Keratinocyte (primary cell): ENCODE measurements at regions not wholly inside any gene's neighbourhood (a gene's known extent, or its start where the extent isn't known, plus 50 kb on each side); places are given as distances from the start of the nearest gene placed in this dataset.

ENCODE experiments used
- DNase-seq: peaks from one replicate; pipeline ENCODE4 v3.0.0-alpha.2; 2011; ENCODE audit warnings: low read depth, missing footprints, low spot score
- FAIRE-seq: peaks from 2 replicates; lab custom pipeline; 2011; peaks lifted over from hg19 to GRCh38; lab: Jason Lieb, UNC
- H2AFZ ChIP-seq: 2 replicates; pipeline ENCODE4 v1.6.0; 2012; ENCODE audit warnings: low read length, control low read depth, inconsistent platforms; ENCODE audit not compliant: control insufficient read depth
- H3K27ac ChIP-seq: 2 replicates; pipeline ENCODE4 v1.5.1; 2011; ENCODE audit warnings: low read length; ENCODE audit not compliant: control insufficient read depth, insufficient read depth
- H3K27me3 ChIP-seq: 3 replicates; pipeline ENCODE4 v1.6.0; 2011; ENCODE audit warnings: low read length; ENCODE audit not compliant: control insufficient read depth, insufficient read depth; ENCODE audit errors: extremely low read depth
- H3K36me3 ChIP-seq, 2 experiments: 2 replicates in 1 of 2; 3 replicates in 1 of 2; pipeline ENCODE4 v1.5.1; 2011; ENCODE audit warnings: low read length in 2 of 2, mild to moderate bottlenecking in 1 of 2; ENCODE audit not compliant: control insufficient read depth in 2 of 2, insufficient read depth in 2 of 2; ENCODE audit errors: extremely low read depth in 1 of 2
- H3K4me1 ChIP-seq: 3 replicates; pipeline ENCODE4 v1.5.1; 2011; ENCODE audit warnings: low read length; ENCODE audit not compliant: control insufficient read depth, insufficient read depth; ENCODE audit errors: extremely low read depth
- H3K4me2 ChIP-seq: 3 replicates; pipeline ENCODE4 v1.6.0; 2011; ENCODE audit warnings: low read depth, low read length; ENCODE audit not compliant: control insufficient read depth, insufficient read depth; ENCODE audit errors: extremely low read depth
- H3K4me3 ChIP-seq, 3 experiments: fragments of 200-600 bp in 1 of 3; sonication (generic) in 1 of 3; 2 replicates in 2 of 3; 3 replicates in 1 of 3; pipeline ENCODE4 v1.5.1; 2011 to 2016; ENCODE audit warnings: low read length in 3 of 3, mild to moderate bottlenecking in 3 of 3, control low read depth in 2 of 3, inconsistent platforms in 1 of 3, low read depth in 1 of 3, mixed read lengths in 1 of 3, mixed run types in 1 of 3, moderate library complexity in 1 of 3; ENCODE audit not compliant: control insufficient read depth in 2 of 3, insufficient read depth in 2 of 3; ENCODE audit errors: extremely low read depth in 1 of 3
- H3K79me2 ChIP-seq: 2 replicates; pipeline ENCODE4 v1.6.0; 2012; ENCODE audit warnings: low read length; ENCODE audit not compliant: control insufficient read depth, insufficient read depth
- H3K9ac ChIP-seq: 3 replicates; pipeline ENCODE4 v1.6.0; 2011; ENCODE audit warnings: low read length; ENCODE audit not compliant: control insufficient read depth, insufficient read depth; ENCODE audit errors: extremely low read depth
- H3K9me1 ChIP-seq: 3 replicates; pipeline ENCODE4 v1.6.0; 2011; ENCODE audit warnings: low read length; ENCODE audit not compliant: control insufficient read depth, insufficient read depth; ENCODE audit errors: extremely low read depth
- H3K9me3 ChIP-seq: 2 replicates; pipeline ENCODE4 v1.5.1; 2012; ENCODE audit warnings: low read depth, low read length; ENCODE audit not compliant: control insufficient read depth
- H4K20me1 ChIP-seq: 3 replicates; pipeline ENCODE4 v1.6.0; 2011; ENCODE audit warnings: low read length; ENCODE audit not compliant: control insufficient read depth, insufficient read depth; ENCODE audit errors: extremely low read depth
- CTCF ChIP-seq, 3 experiments: IDR thresholded peaks in 1 of 3; conservative IDR thresholded peaks in 1 of 3; optimal IDR thresholded peaks in 1 of 3; 2 replicates in 2 of 3; 3 replicates in 1 of 3; pipeline versions ENCODE3 to v1.5.1; 2011; ENCODE audit warnings: low read length in 3 of 3, mild to moderate bottlenecking in 3 of 3, moderate library complexity in 2 of 3, control low read depth in 1 of 3, inconsistent platforms in 1 of 3; ENCODE audit not compliant: insufficient read depth in 2 of 3; ENCODE audit errors: extremely low read depth in 1 of 3
- EZH2 ChIP-seq: IDR thresholded peaks from one replicate; pipeline ENCODE4 v1.6.1; 2012; ENCODE audit warnings: inconsistent platforms, mild to moderate bottlenecking, low read length, moderate library complexity
- dilution Hi-C: fragments of 300-500 bp; cut with MboI; formaldehyde crosslinking; loops from one replicate; pipeline ENCODE4 v1.7.0; 2020; ENCODE audit warnings: low sequenced_read_pairs; ENCODE audit not compliant: extremely low pct_ligation_motif_present

- H3K9ac ChIP-seq = no peak overlapping the region
- H3K4me3 ChIP-seq = no peak overlapping the region
- no peaks in the 10 kb centered on the region for H3K4me1 ChIP-seq
- no peaks in the 10 kb centered on the region for H3K79me2 ChIP-seq
- no peak for DNase-seq
- H3K4me2 ChIP-seq = no peak overlapping the region
- H3K36me3 ChIP-seq = no peaks in the 10 kb centered on the region
- no peaks in the 10 kb centered on the region for H3K27me3 ChIP-seq
- FAIRE-seq = no peak
- H2AFZ ChIP-seq = no peak overlapping the region
- dilution Hi-C loops = no loop called here
- no peaks in the 10 kb centered on the region for H3K9me3 ChIP-seq
- H4K20me1 ChIP-seq = no peaks in the 10 kb centered on the region
- no peak overlapping the region for H3K27ac ChIP-seq
- H3K9me1 ChIP-seq = no peaks in the 10 kb centered on the region
- TF ChIP-seq EZH2 (no peak), CTCF (optimal IDR thresholded peaks at IDR 0.05 in 1 of 3, IDR thresholded peaks at IDR 0.05 in 1 of 3, conservative IDR thresholded peaks at IDR 0.05 in 1 of 3; ENCODE audit: extremely low read depth in 1 of 3, insufficient read depth in 2 of 3, low read length in 3 of 3) (no peak)
Observed at GRCh38 chr3:137845194-137845593, 81.1 kb downstream of the SOX14 start.

GRCh38 chr3:137845666-137846065 is 81.6 kb downstream of the SOX14 start:
- H3K4me1 ChIP-seq = no peaks in the 10 kb centered on the region
- dilution Hi-C loops = no loop called here
- no peak overlapping the region for H3K27ac ChIP-seq

More at GRCh38 chr3:137845666-137846065, 81.6 kb downstream of the SOX14 start:
- Histone ChIP-seq H3K9me3 (no peaks in the 10 kb centered on the region), H3K79me2 (no peaks in the 10 kb centered on the region), H3K36me3 (no peaks in the 10 kb centered on the region), H2AFZ (no peak overlapping the region), H3K9ac (no peak overlapping the region), H3K4me2 (no peak overlapping the region), H3K4me3 (no peak overlapping the region), H3K9me1 (no peaks in the 10 kb centered on the region), H4K20me1 (no peaks in the 10 kb centered on the region), H3K27me3 (no peaks in the 10 kb centered on the region)
- TF ChIP-seq CTCF (optimal IDR thresholded peaks at IDR 0.05 in 1 of 3, IDR thresholded peaks at IDR 0.05 in 1 of 3, conservative IDR thresholded peaks at IDR 0.05 in 1 of 3; ENCODE audit: extremely low read depth in 1 of 3, insufficient read depth in 2 of 3, low read length in 3 of 3) (no peak), EZH2 (no peak)
- FAIRE-seq (no peak), DNase-seq (no peak)
